Activated T-cell treated with anti-CD3 and anti-CD28 coated beads, Interleukin-2, amount 50 U/mL, for 72 hours (primary cell): ENCODE measurements at regions not wholly inside any gene's neighbourhood (a gene's known extent, or its start where the extent isn't known, plus 50 kb on each side); places are given as distances from the start of the nearest gene placed in this dataset.
"Not testable (repeated sequence)": the region's sequence is repeated elsewhere in the genome, so short reads cannot be mapped to it uniquely, and the experiment has no call there.

Source experiments
- ATAC-seq, 2 donors: fragments of 150-1000 bp; cut with Tn5 transposase; replicated peaks in 1 of 2; 2 replicates each; pipeline ENCODE4 v1.10.0; 2021; ENCODE audit warnings: moderate library complexity in 2 of 2, mild to moderate bottlenecking in 1 of 2
- DNase-seq, 2 donors: peaks; one replicate each; pipeline ENCODE4 v3.0.0; 2021 to 2022; ENCODE audit warnings: mixed read lengths in 1 of 2
- H3K27ac Mint-ChIP-seq: one replicate; pipeline ENCODE4 v1.8.0; 2022; ENCODE audit warnings: mild to moderate bottlenecking, moderate library complexity, mixed read lengths
- H3K27me3 Mint-ChIP-seq: one replicate; pipeline ENCODE4 v1.8.0; 2022; ENCODE audit warnings: low read depth, mixed read lengths
- H3K36me3 Mint-ChIP-seq, 2 donors: one replicate each; pipeline ENCODE4 v1.8.0; 2022; ENCODE audit warnings: mixed read lengths in 2 of 2, mild to moderate bottlenecking in 1 of 2; ENCODE audit not compliant: insufficient read depth in 2 of 2
- H3K4me1 Mint-ChIP-seq: one replicate; pipeline ENCODE4 v1.8.0; 2022; ENCODE audit warnings: low read depth, mixed read lengths
- H3K4me3 Mint-ChIP-seq, 2 donors: one replicate each; pipeline ENCODE4 v1.8.0; 2022; ENCODE audit warnings: mild to moderate bottlenecking in 2 of 2, mixed read lengths in 2 of 2, moderate library complexity in 2 of 2
- H3K9me3 Mint-ChIP-seq, 2 donors: one replicate each; pipeline ENCODE4 v1.8.0; 2022; ENCODE audit warnings: mixed read lengths in 2 of 2

DNA sequence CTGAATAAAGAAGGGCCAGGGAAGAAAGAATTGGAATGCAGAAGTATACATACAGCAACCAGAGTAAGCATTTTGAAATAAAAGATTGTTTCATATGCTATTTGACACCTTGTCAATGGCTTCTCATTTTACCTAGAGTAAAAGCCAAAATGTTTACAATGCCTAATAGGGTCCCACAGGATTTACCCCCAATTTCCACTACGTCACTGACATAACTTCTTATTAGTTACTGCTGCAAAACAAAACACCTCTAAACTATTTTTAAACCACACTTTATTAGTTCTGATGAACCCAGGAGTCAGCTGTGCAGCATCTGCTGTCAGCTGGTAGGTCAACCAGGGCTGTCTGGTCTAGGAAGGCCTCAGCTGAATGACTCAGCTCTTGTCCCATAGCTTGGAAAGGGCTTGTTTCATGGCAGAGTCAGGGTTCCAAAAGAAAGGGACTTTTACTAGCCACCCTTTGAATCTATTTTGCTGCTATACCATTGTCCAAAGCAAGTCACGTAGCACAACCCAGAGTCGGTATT lies 945.1 kb downstream of the EPHA3 start:
- Mint-ChIP-seq H3K4me1 (no peaks in the 10 kb centered on the region), H3K27me3 (no peaks in the 10 kb centered on the region), H3K9me3 (peaks cover 0 to 4% of the 10 kb centered on the region in 2 donors), H3K4me3 (no peak overlapping the region), H3K36me3 (no peaks in the 10 kb centered on the region), H3K27ac (no peak overlapping the region)
- DNase-seq (no peak), ATAC-seq (no peak)

DNA sequence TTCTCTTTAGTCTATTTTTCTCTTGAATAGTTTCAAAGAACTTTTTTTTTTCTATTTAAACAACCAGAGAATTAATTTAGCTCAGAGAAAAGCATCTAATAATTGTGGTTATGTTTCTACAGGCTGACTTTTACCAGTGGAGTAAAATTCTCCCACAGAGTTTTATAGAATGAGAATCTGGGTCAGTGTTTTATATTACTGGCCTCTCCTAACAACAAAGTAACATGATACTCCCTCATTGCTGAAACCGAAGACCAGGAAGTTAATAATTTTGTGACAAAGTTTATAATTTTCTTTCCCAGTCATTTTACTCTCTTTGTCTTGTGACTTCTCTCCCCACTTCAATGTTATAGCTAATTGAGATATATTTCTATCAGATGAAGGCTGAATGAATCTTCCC lies 946.9 kb downstream of the EPHA3 start:
- Mint-ChIP-seq H3K27me3 (no peaks in the 10 kb centered on the region), H3K9me3 (peaks cover 0 to 9% of the 10 kb centered on the region in 2 donors), H3K4me3 (no peak overlapping the region), H3K36me3 (no peaks in the 10 kb centered on the region), H3K27ac (no peak overlapping the region), H3K4me1 (no peaks in the 10 kb centered on the region)
- DNase-seq = no peak
- ATAC-seq = no peak

DNA sequence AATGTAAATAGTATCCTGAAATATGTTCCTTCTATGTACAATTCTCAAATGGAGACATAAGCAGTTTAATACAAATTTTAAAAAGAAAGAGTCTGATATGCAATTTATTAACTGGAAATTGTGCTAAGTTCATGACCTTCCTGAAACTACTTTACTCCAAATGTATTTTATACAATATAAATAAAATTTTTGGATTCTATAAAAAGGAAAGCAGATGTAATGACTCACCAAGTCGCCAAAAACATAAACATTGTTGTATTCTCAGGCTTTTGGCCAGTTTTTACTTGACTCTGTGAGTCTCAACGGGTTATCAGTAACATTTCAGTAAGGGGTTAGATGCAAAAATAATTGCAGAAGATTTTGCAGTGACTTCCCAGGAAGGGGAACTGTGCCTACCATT lies 948.2 kb downstream of the EPHA3 start:
- H3K4me3 Mint-ChIP-seq = no peak overlapping the region
- H3K27me3 Mint-ChIP-seq = no peaks in the 10 kb centered on the region
- H3K36me3 Mint-ChIP-seq = no peaks in the 10 kb centered on the region

DNA sequence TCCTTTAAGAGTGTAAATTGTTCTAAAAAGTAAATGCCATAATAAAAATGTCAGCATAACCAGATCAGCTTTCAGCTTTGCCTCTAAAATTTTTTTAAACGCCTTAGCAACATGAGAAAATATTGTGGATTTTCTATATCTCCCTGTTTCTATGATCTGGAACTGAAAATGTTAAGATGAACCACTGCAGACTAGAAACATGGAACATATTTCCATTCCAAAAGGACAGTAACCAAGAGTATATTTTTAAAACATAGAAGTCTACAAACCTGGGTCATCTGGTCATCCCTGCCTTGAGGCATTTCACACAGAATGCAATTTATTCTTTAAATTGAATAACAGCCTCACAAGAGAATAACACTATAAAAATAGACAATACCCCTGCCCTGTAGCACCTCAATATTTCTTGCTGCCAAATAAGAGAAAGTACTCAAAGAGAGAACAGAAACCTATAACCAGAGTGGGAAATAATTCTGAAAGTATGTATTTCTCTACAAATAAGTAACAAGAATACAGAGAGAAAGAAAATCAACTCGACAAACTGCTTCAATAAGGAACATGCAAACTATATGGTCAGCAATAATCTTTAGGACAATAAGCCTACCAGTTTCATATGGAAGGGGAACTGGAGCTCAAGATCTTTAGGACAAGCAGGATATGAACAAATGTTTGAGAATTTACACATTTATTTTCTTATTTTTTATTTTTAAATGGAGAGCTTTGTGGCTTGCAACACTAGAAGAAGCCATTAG lies 949.0 kb downstream of the EPHA3 start:
- no peak overlapping the region for H3K4me3 Mint-ChIP-seq
- no peak for DNase-seq
- H3K4me1 Mint-ChIP-seq = no peaks in the 10 kb centered on the region
- H3K36me3 Mint-ChIP-seq = no peaks in the 10 kb centered on the region
- H3K27ac Mint-ChIP-seq = no peak overlapping the region
- peaks cover 0 to 15% of the 10 kb centered on the region in 2 donors for H3K9me3 Mint-ChIP-seq
- no peak for ATAC-seq
- no peaks in the 10 kb centered on the region for H3K27me3 Mint-ChIP-seq

More for the DNA sequence above, 948.2 kb downstream of the EPHA3 start:
- Mint-ChIP-seq H3K27ac (no peak overlapping the region), H3K4me1 (no peaks in the 10 kb centered on the region), H3K9me3 (peaks cover 0 to 14% of the 10 kb centered on the region in 2 donors)
- DNase-seq (no peak), ATAC-seq (no peak)

DNA sequence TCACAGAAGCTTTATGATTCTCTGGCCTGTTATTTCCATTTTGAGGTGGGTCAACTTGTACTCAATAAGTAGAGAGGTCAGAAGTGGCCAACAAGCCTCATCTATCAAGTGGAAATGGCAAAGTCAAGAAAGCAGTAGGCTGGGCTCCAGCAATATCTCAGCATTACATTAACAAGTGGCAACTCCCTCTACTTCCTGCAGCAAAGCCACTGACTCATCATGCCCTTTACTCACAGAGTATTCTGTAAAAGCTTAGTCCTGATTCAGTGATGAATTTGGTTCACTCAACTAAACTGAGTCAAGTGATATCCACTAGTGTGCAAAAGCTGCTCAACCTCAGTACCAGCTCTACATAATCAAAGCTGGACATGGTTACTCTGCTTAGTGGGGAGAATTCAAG lies 954.6 kb downstream of the EPHA3 start:
- peaks cover 2 to 12% of the 10 kb centered on the region in 2 donors for H3K9me3 Mint-ChIP-seq
- no peaks in the 10 kb centered on the region for H3K27me3 Mint-ChIP-seq
- no peak overlapping the region for H3K4me3 Mint-ChIP-seq
- DNase-seq (no peak), ATAC-seq (no peak)
- no peaks in the 10 kb centered on the region for H3K36me3 Mint-ChIP-seq
- H3K27ac Mint-ChIP-seq = no peak overlapping the region
- no peaks in the 10 kb centered on the region for H3K4me1 Mint-ChIP-seq

DNA sequence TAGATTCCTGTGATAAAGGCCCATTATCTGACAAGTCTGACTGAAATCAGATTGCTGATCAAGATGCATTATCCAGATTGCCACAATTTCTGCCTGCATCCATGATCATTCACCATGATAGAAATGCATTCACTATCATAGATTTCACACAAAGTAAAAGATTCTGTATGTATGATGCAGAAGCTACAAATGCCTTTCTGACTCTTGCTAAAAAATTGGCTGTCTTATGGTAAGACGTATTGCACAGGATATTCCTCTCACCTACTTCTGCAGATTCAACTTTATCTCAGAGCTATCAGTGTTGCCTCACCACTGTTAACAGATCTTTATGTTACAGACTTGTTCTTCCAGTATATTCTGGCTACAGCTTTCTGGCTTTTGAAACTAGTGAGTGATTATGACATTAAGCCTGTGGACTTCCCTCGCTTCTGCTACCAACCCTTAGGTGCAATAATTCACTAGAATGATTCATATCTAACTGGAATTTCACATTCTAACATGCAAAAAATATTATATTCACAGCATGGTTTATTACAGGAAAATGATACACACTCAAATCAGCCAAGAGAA lies 955.3 kb downstream of the EPHA3 start:
- no peaks in the 10 kb centered on the region for H3K4me1 Mint-ChIP-seq
- H3K27ac Mint-ChIP-seq = no peak overlapping the region
- H3K27me3 Mint-ChIP-seq = no peaks in the 10 kb centered on the region
- no peak overlapping the region for H3K4me3 Mint-ChIP-seq
- DNase-seq (no peak), ATAC-seq (no peak)
- peaks cover 2 to 12% of the 10 kb centered on the region in 2 donors for H3K9me3 Mint-ChIP-seq
- no peaks in the 10 kb centered on the region for H3K36me3 Mint-ChIP-seq

DNA sequence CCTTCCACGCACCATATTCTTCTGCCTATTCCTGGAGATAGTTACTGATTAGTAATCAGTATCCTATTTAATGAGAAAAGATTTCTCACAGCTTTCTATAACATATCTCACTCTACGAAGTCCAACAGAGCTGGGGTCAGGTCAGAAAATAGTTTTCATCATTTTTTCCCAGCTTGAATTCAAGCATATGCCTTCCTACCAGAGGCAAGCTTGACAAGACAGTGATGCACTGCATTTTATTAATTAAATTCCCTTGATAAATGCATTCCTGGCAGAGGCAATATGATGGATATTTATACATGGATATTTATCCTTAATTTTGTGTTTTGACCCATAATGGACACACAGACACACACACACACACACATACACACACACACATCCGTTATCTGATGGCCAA lies 961.4 kb downstream of the EPHA3 start:
- DNase-seq (no peak), ATAC-seq (no peak)
- H3K27me3 Mint-ChIP-seq = no peaks in the 10 kb centered on the region
- peaks cover 8 to 11% of the 10 kb centered on the region in 2 donors for H3K9me3 Mint-ChIP-seq
- no peak overlapping the region for H3K4me3 Mint-ChIP-seq
- H3K4me1 Mint-ChIP-seq = no peaks in the 10 kb centered on the region
- no peak overlapping the region for H3K27ac Mint-ChIP-seq
- H3K36me3 Mint-ChIP-seq = peaks cover 0 to 2% of the 10 kb centered on the region in 2 donors

DNA sequence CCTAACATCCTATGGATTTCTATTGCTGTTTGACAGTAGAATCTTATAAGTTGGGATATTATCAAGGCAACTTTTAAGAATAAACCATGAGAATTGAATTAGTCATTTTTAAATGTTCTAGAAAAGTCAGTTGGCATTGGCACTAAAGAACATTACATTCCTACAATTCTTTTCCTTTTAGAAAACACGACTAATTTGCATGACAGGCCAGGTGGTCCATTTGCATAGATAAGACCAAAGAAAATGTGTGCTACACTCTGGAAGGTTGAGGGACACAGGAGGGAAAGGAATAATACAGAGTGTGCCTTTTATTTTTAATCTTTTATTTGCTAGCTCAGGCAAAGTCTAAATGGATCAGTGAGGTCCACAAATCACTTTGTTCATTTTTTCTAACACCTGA lies 962.3 kb downstream of the EPHA3 start:
- no peak overlapping the region for H3K4me3 Mint-ChIP-seq
- DNase-seq (no peak), ATAC-seq (no peak)
- no peaks in the 10 kb centered on the region for H3K27me3 Mint-ChIP-seq
- H3K4me1 Mint-ChIP-seq = no peaks in the 10 kb centered on the region
- peaks cover 0 to 2% of the 10 kb centered on the region in 2 donors for H3K36me3 Mint-ChIP-seq
- H3K9me3 Mint-ChIP-seq = peaks cover 8 to 11% of the 10 kb centered on the region in 2 donors
- H3K27ac Mint-ChIP-seq = no peak overlapping the region

DNA sequence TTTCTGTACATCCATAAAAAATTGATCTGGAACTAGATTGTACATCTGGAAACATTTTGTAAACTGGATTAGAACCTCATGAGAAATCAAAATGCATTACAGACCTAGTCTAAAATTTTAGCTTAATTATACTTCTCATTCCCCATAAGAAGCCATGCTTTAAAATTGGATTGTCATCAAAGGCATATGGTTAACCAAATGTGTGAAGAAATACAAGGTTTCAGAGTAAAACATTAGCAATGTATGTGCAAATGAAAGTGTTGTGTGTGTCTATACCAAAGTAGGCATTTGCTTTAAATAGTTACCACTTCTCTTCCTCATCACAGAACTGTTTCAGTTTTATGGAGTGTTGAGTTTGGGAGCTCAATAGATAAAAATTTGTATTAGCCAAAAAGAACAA lies 968.7 kb downstream of the EPHA3 start:
- Mint-ChIP-seq H3K4me1 (no peaks in the 10 kb centered on the region), H3K4me3 (no peak overlapping the region), H3K27ac (no peak overlapping the region), H3K9me3 (peaks cover 7 to 15% of the 10 kb centered on the region in 2 donors), H3K36me3 (peaks cover 0 to 2% of the 10 kb centered on the region in 2 donors), H3K27me3 (no peaks in the 10 kb centered on the region)
- ATAC-seq (no peak), DNase-seq (no peak)

DNA sequence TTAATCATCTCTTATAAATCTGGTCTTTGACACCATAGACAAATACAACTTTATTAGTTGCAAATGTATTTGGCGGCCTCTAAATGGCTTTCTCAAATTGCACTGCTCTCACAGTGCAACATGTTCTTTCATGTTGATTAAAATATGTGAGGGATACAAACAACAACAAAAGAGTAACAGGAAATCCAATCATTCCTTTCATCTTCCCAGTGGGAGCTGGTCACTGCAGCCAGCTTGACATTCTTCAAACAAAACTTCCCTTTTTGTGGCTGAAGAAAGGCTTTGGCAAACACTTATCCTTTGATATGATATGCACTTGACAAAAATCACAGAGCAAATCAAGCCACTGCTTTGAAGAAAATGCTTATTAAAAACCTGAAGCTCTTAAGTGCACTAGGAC lies 973.6 kb downstream of the EPHA3 start:
- Mint-ChIP-seq H3K4me1 (no peaks in the 10 kb centered on the region), H3K36me3 (no peaks in the 10 kb centered on the region), H3K27me3 (no peaks in the 10 kb centered on the region), H3K27ac (no peak overlapping the region), H3K9me3 (peaks cover 1 to 4% of the 10 kb centered on the region in 2 donors), H3K4me3 (no peak overlapping the region)
- ATAC-seq (no peak), DNase-seq (no peak)

DNA sequence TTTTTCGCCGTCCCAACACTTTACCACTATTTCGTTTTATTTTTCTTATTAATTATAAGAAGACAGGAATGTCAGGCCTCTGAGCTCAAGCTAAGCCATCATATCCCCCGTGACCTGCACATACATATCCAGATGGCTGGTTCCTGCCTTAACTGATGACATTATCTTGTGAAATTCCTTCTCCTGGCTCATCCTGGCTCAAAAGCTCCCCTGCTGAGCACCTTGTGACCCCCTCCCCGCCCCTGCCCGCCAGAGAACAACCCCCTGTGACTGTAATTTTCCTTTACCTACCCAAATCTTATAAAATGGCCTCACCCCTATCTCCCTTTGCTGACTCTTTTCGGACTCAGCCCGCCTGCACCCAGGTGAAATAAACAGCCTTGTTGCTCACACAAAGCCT lies 978.9 kb downstream of the EPHA3 start:
- ATAC-seq, H3K4me3 Mint-ChIP-seq, H3K27ac Mint-ChIP-seq, DNase-seq, H3K4me1 Mint-ChIP-seq, H3K27me3 Mint-ChIP-seq, H3K36me3 Mint-ChIP-seq, H3K9me3 Mint-ChIP-seq: not testable (repeated sequence)

DNA sequence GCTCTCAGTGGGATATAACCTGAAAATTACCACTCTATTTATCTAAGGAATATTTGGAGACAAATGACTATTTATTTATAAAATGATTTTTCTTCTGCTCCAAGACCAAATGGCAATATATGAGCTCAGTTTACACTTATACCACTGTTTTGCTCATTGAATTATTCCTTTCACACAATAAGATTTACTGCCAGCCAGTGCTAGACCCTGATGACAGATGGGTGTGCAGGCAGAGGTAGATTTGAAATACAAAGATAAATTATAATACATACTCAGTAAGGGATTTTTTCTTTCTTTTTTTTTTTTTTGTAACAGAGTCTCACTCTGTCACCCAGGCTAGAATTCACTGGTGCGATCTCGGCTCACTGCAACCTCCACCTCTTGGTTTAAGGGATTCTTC lies 980.3 kb downstream of the EPHA3 start:
- ATAC-seq = no peak
- no peaks in the 10 kb centered on the region for H3K4me1 Mint-ChIP-seq
- no peaks in the 10 kb centered on the region for H3K36me3 Mint-ChIP-seq
- no peaks in the 10 kb centered on the region for H3K27me3 Mint-ChIP-seq
- no peak for DNase-seq
- H3K27ac Mint-ChIP-seq = no peak overlapping the region
- peaks cover 0 to 7% of the 10 kb centered on the region in 2 donors for H3K9me3 Mint-ChIP-seq
- H3K4me3 Mint-ChIP-seq = no peak overlapping the region

DNA sequence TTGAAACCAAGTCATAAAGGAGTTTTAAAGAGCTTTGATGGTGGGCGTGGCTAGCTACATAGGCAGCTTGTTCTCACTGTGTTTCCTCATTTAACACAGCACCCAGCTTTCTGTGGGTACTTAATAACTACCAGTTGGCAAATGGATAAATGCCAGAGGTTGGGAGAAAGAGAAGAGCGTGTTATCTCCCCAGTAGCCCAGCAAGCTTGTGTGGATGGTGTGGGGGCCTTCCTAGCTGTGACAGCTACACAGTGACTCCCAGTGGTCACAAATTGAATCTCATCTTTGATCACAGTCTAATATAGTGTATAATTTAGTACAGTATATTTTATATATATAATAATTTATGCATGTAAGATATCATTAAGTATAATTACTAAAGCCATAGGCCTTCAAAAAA lies 984.1 kb downstream of the EPHA3 start:
- Mint-ChIP-seq H3K9me3 (peaks cover 0 to 7% of the 10 kb centered on the region in 2 donors), H3K36me3 (no peaks in the 10 kb centered on the region), H3K27ac (no peak overlapping the region), H3K4me1 (no peaks in the 10 kb centered on the region), H3K4me3 (no peak overlapping the region), H3K27me3 (no peaks in the 10 kb centered on the region)
- DNase-seq = no peak
- ATAC-seq = no peak

DNA sequence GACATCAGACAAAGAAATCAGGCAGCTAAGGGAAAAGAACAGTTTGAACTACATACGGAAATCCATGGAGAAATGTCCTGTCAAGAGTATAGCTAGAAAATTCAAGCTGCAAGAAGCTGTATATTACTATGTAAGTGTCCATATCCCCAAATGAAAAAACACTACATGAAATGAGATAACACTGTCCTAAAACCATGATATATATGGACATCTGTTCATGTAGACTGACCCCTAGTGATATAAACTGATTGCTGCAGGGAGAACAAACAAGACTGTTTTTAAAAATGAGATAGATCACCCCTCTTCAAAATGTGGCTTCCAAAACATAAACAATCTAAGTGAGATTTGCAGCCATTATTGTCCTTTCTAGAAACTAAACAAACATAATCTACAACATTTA lies 985.6 kb downstream of the EPHA3 start:
- no peak overlapping the region for H3K27ac Mint-ChIP-seq
- ATAC-seq (no peak), DNase-seq (no peak)
- no peaks in the 10 kb centered on the region for H3K27me3 Mint-ChIP-seq
- H3K36me3 Mint-ChIP-seq = no peaks in the 10 kb centered on the region
- H3K9me3 Mint-ChIP-seq = peaks cover 0 to 7% of the 10 kb centered on the region in 2 donors
- no peaks in the 10 kb centered on the region for H3K4me1 Mint-ChIP-seq
- no peak overlapping the region for H3K4me3 Mint-ChIP-seq
